ENCODE measurements at regions not wholly inside any gene's neighbourhood (a gene's known extent, or its start where the extent isn't known, plus 50 kb on each side); places are given as distances from the start of the nearest gene placed in this dataset.

- TF ChIP-seq CTCF (IDR thresholded peaks at IDR 0.05), result no peak
- no peak for TF ChIP-seq ZNF396 (CRISPR knock-in tag; IDR thresholded peaks at IDR 0.05; ENCODE audit: borderline replicate concordance)
- TF ChIP-seq NFE2L1 (CRISPR knock-in tag; IDR thresholded peaks at IDR 0.05), result no peak
- no peak for TF ChIP-seq ZNF512 (CRISPR knock-in tag; IDR thresholded peaks at IDR 0.05; ENCODE audit: borderline replicate concordance)
- TF ChIP-seq NFATC4 (CRISPR knock-in tag; IDR thresholded peaks at IDR 0.05), result no peak
- no peak for TF ChIP-seq CDX4 (CRISPR knock-in tag; IDR thresholded peaks at IDR 0.05; ENCODE audit: borderline replicate concordance)
- TF ChIP-seq SP1 (CRISPR knock-in tag; conservative IDR thresholded peaks at IDR 0.05), result no peak
- TF ChIP-seq RORB (CRISPR knock-in tag; IDR thresholded peaks at IDR 0.05), result no peak
- TF ChIP-seq ZNF423 (CRISPR knock-in tag; IDR thresholded peaks at IDR 0.05), result no peak
- no peak for TF ChIP-seq ZNF263 (CRISPR knock-in tag; IDR thresholded peaks at IDR 0.05; ENCODE audit: low read depth)
Observed at GRCh38 chr1:56380531-56380930, 198.8 kb downstream of the PLPP3 start (continued).

GRCh38 chr1:56378341-56379070, 200.9 kb downstream of the PLPP3 start:
- Mint-ChIP-seq H3K9me3 (no peaks in the 10 kb centered on the region), H3K27ac (no peak overlapping the region), H3K4me1 (peaks cover 44% of the 10 kb centered on the region), H3K36me3 (no peaks in the 10 kb centered on the region), H3K27me3 (ENCODE audit: low read depth) (no peaks in the 10 kb centered on the region), H3K4me3 (no peak overlapping the region)
- ChIA-PET CTCF (no interaction called here), POLR2A (no interaction called here)
- no peak for ATAC-seq
- no peak for DNase-seq (ENCODE audit: low spot score)
- no peak for TF ChIP-seq ZNF263 (CRISPR knock-in tag; IDR thresholded peaks at IDR 0.05; ENCODE audit: low read depth)
- no peak for TF ChIP-seq ATF6 (CRISPR knock-in tag; IDR thresholded peaks at IDR 0.05)
- TF ChIP-seq ZMAT4 (CRISPR knock-in tag; IDR thresholded peaks at IDR 0.05), result no peak
- TF ChIP-seq STAT6 (CRISPR knock-in tag; conservative IDR thresholded peaks at IDR 0.05; ENCODE audit: low read depth), result no peak
- no peak for TF ChIP-seq CREB1 (CRISPR knock-in tag; IDR thresholded peaks at IDR 0.05)
- TF ChIP-seq RORB (CRISPR knock-in tag; IDR thresholded peaks at IDR 0.05), result no peak
